HG03159 (cell line): ENCODE measurements at regions not wholly inside any gene's neighbourhood (a gene's known extent, or its start where the extent isn't known, plus 50 kb on each side); places are given as distances from the start of the nearest gene placed in this dataset.

ENCODE experiments used
- ATAC-seq: cut with Tn5 transposase; IDR thresholded peaks from one replicate; pipeline ENCODE4 v1.9.1; 2021; ENCODE audit warnings: mild to moderate bottlenecking, moderate library complexity; ENCODE audit not compliant: unreplicated experiment

DNA sequence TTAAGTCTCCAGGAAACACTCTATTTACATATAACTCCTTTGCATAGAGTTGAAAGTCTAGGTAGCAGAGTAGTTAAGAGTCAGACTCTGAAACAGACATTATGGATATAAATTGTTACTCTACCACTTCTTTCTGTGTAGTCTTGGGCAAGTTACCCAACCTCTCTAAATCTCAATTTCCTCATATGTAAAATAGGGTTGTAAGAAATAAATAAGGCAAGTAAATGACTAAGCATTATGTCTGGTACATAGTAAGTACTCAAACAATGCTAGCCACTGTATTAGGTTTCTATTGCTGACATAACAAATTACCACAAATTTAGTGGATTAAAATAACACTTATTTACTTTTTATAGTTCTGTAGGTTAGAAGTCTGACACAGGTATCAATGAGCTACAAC, 394.1 kb downstream of the PRDM5 start:
- no peak for ATAC-seq

DNA sequence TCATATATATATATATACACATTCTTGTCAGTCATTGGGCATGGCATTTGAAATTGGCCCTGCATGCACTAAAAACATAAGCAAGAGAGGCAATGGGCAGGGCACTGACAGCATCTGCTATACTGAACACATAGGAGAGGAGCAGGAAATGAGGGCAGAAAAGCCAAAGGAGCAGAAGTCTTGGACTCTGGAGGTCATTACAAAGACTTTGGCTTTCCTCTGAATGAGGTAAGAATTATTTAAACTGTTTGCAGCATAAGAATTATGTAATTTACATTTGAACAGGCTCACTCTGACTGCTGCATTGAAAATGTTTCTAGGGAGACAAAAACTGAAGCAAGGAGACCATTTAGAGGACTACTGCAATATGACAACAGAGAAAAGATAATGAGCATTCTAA, 396.5 kb downstream of the PRDM5 start:
- ATAC-seq = no peak

DNA sequence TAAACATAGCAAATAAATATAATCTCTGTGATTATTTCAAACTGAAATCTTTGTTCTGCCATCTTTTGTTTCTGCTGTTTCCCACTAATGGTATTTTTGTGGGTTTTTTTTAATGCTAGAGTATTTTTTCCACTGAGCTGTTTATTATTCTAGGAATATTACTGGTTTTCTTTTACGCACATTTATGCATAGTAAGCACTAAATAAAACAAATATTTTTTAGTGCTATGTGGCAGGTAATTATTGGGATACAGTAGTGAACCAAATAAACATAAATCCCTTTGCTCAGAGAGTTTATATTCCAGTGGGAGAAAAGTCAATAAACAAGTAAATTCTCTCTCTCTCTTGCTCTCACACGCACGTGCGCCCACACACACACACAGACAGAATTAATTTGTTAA, 397.4 kb downstream of the PRDM5 start:
- no peak for ATAC-seq

DNA sequence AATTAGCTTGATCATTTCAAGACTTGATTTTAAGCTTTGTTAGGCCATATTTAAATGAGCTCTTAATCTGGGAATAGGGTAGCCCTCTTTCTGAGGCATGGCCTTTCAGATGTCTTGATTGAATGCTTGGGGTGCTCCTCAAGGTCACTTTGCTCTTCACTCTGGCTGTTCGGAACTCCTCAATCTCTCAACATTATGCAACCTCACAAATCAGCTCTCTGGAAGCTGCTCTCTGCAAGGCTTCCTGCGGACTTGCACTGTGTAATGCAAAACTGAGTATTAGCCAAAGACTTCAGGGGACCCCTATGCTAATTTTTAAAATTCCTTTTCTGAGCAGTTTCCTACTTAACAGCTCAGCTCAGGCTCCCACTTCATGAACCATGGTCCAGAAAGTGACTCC, 398.3 kb downstream of the PRDM5 start:
- ATAC-seq = no peak

DNA sequence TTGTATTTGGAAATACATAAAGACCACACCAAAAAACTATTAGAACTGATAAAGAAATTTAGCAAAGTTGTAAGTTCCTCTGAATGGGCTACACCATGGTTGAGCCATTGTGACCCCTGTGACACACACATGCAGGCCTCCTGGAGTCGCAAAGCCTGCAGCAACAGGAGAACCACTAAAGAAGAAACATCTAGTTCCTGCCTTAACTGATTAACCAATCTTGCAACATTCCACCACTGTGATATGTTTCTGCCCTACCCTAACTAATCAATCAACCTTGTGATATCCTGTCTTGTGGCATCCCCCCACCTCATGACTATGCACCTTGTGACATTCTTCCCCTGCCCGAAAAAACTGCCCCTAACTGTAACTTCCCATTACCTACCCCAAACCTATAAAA, 401.8 kb downstream of the PRDM5 start:
- no peak for ATAC-seq

DNA sequence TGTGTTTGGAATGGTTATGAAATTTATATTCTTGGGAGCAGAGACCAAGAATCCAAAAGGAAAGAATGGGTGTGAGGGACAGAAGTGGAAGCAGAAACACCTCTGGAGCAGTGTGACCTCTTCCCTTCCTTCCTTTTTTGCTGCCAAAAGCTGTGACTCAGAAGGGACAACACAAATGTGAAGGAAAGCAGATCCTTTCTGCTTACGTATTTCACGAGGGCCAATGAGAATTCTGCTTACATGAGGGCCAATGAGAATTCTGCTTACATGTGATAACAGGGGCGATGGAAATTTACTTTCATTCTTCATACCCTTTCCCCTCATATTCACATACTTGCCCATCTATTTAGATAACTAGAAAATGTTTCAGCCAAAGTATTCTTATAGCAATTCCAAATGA, 404.6 kb downstream of the PRDM5 start:
- ATAC-seq = no peak

DNA sequence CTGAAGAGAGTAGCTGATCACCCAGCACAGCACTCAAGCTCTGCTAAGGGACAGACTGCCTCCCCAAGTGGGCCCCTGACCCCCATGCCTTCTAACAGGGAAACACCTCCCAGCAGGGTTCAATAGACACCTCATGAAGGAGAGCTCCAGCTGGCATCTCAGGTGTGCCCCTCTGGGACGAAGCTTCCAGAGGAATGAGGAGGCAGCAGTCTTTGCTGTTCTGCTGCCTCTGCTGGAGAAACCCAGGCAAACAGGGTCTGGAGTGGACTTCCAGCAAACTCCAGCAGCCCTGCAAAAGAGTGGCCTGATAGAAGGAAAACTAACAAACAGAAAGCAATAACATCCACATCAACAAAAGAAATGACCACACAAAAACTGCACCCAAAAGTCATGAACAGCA, 412.8 kb downstream of the PRDM5 start:
- no peak for ATAC-seq

DNA sequence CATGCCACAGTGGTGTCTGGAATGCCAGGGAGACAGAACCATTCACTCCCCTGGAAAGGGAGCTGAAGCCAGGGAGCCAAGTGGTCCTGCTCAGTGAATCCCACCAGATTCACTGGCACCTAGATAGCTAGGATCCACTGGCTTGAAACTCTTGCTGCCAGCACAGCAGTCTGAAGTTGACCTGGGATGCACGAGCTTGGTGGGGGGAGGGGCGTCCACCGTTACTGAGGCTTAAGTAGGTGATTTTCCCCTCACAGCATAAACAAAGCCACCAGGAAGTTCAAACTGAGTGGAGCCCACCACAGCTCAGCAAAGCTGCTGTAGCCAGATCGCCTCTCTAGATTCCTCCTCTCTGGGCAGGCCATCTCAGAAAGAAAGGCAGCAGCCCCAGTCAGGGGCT, 413.3 kb downstream of the PRDM5 start:
- no peak for ATAC-seq

DNA sequence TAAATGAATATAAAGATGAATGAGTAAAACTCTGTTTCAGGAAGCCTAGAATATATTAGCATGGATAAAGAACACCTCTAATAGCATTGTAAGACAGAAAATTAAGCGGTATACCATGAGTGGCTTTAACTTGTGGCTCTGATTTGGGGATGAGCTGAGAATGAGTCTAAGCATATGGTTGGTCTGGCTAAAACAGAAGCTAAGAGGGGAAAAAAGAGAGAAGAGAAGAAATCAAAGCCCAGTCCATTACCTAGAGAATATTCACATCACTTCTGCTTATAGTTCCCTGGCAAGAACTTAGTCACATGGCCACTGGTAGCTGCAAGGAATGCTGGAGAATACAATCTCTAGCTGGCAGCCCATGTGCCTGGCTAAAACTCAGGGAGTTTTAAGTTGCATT, 414.5 kb downstream of the PRDM5 start:
- ATAC-seq = no peak

DNA sequence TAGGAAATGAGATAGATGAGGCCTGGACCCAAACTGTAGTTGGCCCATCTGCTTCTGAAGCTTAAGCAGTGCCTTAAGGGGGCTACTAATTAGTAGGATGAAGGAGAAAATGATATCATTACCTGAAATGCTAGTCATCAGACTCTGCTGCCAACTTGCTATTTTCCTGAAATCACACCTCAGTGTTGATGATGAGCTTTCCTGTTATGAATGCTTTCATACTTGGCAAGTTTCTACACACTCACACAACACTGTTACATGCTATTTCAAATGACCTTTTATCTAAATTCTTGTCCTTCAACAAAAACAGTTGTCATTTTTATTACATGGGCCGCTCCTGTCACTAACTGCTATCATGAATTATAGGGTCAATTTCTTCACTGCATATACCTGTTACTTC, 416.0 kb downstream of the PRDM5 start:
- ATAC-seq = no peak

DNA sequence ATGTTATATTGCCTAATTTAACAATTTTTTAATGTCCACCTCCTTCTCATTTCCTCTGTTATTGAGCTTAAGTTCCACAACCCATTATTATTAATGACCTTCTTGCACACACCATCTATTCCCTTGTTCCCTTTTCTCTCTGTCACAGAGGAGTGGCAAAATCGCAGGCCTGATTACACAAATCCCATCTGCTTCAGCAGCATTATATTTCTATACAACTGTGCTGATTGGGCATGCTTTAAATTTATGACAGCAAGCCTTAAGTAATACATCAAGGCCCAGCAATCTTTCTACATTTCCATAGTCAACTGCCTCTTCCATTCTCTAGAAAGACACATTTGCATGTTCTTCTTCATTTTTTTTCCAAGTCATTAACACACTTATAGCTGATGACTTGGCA, 423.8 kb downstream of the PRDM5 start:
- no peak for ATAC-seq

DNA sequence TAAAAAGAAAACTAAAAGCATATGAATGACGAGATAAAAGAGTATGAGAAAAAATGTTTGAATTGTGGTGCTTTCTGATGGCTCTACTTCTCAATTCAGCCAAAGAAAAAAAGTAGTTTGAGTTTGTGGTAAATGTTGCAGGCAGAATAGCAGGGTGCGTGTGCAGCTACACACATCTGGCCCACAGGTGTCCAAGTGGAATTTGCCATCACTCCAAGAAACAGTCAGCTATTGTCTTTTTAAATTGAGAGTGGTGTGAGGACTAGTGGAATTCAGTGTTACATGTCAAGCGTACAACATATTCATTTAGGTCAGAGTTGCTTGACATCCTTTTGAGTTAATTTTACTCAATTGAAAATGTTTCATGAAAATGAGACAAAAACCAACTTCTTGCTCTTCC, 424.8 kb upstream of the MAD2L1 start:
- no peak for ATAC-seq

DNA sequence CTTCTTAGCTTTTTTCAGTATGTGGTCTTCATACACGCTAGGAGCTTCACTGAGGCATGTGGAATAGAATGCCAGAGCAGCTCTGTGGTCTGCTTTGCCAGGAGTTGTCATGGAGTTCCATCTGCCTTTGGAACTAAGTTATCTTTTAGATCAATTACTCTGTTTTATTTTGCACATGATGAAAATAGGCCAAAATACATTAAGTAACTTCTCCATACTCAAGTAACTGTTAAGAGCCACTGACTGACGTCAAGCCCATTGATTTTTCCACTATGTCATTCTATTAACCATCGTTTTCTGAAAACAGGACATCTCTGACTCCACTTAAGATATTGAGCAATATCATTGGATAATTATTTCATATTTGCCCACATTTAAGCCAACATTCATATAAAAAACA, 415.1 kb upstream of the MAD2L1 start:
- ATAC-seq = no peak

DNA sequence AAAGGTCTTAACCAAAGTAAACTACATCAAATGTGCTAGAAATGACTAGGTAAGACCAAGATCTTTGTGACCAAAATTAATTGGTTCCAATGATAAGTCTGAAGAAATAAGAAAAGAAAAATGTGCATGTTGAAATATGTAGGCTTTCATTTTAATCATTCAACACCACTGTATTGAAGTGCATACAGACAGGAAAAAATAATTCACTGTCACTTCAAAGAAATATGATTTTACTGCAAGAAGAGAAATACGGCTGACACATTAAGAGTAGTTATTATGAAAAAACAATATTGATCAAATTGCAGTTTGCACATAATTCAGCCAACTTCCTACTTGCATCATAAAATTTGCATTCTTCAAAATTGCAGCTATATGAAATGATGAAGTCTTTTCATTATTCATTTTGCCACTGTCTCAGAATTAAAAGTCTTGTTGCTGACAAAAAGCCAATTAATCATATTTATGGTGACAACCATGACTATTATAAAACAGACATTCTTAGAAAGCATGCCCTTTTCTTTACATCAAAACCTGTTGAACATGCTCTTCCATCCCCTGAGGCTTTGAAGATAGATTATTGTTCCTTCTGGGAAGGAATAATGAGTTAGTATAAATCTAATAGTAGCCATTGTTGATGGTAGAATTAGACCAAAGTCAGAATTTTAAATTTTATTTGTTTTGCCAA, 405.9 kb upstream of the MAD2L1 start:
- ATAC-seq = no peak

DNA sequence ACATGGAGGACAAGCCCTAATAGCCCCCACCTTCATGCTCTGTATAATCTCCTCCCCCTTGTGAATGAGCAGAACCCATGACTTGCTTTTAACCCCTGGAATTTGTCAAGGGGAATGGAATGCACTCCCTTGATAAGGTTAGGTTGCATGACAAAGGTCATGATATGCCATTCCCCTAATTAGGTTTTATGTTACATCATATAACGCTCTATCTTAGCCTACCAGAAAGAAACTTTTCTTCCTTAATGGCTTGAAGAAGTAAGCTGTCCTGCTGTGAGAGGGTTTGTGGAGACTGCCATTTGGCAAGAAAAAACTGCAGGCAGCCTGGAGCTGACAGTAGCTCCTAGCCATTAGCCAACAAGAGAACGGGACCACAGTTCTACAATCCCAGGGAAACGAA, 399.8 kb upstream of the MAD2L1 start:
- ATAC-seq = no peak

DNA sequence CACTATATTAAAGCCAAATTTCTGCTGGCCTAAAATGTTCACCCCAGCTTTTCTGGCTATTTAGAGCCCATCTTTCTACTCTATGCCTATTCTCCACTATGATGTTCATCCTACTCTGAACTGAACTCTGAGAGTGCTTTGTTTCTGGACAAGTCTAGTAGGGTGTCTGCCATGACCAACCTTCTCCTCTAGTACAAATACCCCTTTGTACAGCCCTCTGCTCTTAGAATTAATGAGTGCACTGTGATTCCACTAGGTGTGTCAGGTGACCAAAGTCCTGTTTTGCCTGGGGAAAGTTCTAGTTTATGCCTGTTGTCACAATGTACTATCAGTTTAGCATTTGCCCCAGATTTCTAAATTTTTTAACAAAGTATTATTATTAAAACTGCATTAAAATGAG, 388.1 kb upstream of the MAD2L1 start:
- ATAC-seq = no peak

DNA sequence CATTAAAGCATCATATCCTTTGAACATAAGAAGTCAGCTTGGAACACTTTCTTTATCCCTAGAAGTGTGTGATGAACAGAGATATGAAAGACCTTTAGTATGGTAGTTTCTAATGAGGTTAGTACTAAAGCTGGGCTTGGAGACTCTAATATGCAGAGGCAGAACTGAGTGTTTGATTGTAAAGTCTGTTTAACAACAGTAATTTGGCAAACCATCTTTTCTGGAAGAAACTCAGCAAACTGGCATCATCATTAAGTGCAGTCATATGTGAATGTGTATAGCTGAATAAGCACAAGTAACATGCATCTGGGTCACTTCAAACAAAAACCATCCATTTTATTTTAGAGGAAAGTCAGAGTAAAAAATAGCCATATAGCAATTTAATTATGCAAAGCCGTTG, 385.9 kb upstream of the MAD2L1 start:
- no peak for ATAC-seq

DNA sequence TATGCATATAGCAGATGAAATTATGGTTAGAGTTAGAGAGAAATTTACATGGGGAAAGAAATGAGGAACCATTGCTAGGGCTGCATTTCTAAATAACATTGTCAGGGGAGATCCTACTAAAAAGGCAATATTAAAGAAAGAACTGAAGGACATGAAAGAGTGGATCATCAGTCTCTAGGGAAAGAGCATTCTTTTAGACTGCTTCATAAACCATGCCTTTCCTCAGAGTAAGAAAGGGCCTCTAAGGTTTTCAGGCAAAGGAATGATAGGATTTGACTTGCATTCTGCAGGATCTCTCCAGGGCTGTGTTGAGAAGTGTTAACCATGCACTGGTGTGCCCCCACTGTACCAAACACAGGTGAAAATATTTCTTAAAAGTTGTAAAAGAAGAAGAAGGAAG, 385.4 kb upstream of the MAD2L1 start:
- no peak for ATAC-seq

DNA sequence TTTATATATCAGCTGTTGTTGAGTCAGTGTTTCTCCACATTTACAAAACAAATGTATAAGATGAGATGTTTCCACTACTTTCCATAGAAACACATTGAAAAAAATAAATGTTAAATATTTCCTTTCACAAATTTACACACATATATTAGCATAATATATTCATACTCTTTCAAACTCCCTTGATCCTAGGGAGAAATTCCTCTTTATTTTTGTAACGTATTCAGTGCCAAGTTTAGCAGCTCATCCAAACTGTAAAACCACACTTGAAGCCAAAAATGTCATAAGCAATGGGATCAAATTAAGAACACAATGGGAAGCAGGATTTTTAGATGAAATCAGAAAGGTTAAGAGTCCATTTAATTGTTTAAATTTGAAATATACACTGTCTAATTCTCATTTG, 381.1 kb upstream of the MAD2L1 start:
- no peak for ATAC-seq

DNA sequence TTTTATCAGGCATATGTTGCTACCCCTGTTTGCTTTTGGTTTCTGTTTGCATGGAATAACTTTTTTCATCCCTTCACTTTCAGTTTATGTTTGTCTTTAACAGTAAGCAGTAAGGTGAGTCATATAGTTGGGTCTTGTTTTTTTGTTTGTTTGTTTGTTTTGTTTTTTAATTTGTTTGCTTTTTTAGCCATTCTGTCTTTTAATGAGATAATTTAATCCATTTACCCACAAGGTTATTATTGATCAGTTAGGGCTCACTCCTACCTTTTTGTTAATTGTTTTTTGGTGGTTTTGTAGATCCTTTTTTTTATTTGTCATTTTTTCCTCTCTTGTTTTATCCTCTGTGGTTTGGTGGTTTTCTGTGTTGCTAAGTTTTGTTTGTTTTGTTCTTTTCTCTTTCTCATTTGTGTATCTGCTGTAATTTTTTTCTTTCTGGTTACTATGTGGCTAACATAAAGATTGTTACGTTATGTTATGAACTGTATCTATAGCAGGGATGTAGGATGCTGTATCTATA, 379.5 kb upstream of the MAD2L1 start:
- peak; percentile 84 for ATAC-seq

DNA sequence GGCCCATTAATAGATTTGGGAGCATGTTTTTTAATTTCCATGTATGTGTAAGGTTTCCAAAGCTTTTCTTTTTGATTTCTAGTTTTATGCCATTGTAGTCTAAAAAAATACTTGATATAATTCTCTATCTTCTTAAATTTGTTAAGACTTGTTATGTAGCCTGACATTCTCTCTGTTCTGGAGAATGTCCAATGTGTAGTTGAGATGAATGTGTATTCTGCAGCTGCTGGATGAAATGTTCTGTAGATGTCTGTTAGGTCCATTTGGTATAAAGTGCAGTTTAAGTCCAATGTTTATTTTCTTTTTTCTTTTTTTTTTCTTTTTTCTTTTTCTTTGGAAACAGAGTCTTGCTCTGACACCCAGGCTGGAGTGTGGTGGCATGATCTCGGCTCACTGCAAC, 378.5 kb upstream of the MAD2L1 start:
- no peak for ATAC-seq

DNA sequence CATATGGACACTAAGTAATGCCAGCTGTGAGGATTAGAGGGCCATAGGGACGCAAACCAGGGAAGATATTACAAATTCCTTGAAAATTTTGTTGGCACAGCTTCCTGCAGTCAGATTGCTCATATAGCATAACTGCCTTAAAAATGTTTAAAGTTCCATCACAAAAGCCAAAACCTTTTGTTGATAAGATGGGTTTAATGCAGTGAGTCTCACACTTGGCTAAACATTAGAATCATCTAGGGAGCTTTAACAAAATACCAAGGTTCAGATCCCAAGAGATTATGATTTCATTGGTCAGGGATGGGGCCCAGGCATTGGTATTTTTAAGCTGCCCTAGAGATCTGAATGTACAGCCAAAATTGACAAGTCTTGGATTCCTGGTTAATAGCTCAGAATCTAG, 376.5 kb upstream of the MAD2L1 start:
- no peak for ATAC-seq

DNA sequence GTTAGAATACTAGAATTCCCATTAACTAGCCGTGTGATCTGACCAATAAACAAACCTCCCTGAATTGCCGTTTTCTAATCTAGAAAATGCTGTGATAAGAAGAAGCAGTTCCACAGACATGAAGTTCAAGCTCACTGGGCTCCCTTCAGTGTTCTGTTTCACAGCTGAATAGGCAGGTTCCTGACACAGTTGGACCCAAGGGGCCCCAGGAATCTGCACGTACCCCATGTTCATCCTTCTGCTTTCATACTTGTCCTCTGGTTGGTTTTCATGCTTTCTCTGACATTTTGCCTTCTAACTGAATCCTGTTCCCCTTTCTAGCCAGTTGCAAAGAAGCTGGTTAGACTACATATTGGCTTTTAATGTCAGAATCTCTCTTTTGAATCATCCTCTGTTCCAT, 374.1 kb upstream of the MAD2L1 start:
- no peak for ATAC-seq
